Mesothelial cell of epicardium (in vitro differentiated cells): ENCODE measurements at regions not wholly inside any gene's neighbourhood (a gene's known extent, or its start where the extent isn't known, plus 50 kb on each side); places are given as distances from the start of the nearest gene placed in this dataset.
"Not testable (repeated sequence)": the region's sequence is repeated elsewhere in the genome, so short reads cannot be mapped to it uniquely, and the experiment has no call there.

Experiments used
- DNase-seq, 2 experiments: peaks; one replicate each; pipeline ENCODE4 v3.0.0; 2021; ENCODE audit warnings: low spot score in 2 of 2; ENCODE audit not compliant: unreplicated experiment in 2 of 2
- H3K27ac Mint-ChIP-seq: 2 replicates; pipeline ENCODE4 v1.8.0; 2021; ENCODE audit warnings: mixed read lengths
- H3K27me3 Mint-ChIP-seq: 2 replicates; pipeline ENCODE4 v1.8.0; 2021; ENCODE audit warnings: low read depth, mixed read lengths
- H3K36me3 Mint-ChIP-seq: 2 replicates; pipeline ENCODE4 v1.8.0; 2021; ENCODE audit warnings: mixed read lengths
- H3K4me1 Mint-ChIP-seq: 2 replicates; pipeline ENCODE4 v1.8.0; 2021; ENCODE audit warnings: mixed read lengths
- H3K4me3 Mint-ChIP-seq: 2 replicates; pipeline ENCODE4 v1.8.0; 2021; ENCODE audit warnings: mild to moderate bottlenecking, moderate library complexity, mixed read lengths
- H3K9me3 Mint-ChIP-seq: 2 replicates; pipeline ENCODE4 v1.8.0; 2021; ENCODE audit warnings: mixed read lengths
- TF ChIP-seq, protein P1 (sequence below): fragments of 200-600 bp; sonication (generic); IDR thresholded peaks from one replicate; pipeline ENCODE4 v1.5.0; 2021; ENCODE audit warnings: antibody characterized with exemption; ENCODE audit not compliant: unreplicated experiment

DNA sequence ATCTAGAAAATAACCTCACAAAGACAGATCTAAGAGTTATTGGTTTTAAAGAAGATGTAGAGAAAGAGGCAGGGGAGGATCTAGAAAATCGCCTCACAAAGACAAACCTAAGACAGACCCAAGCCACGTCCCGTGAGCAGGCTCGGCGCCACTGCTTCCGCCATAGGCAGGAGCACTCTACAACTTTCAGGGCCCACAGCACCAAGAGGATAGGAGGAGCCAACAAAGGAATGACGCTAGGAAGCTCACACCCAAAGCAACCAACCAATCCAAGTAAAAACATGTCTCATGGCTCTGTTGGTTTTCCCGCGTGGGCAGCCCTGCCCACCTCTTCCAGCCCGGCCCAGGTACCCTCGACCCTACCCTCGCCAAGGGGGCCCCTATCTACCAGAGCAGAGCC, 4167.4 kb upstream of the OR11H1 start:
- Mint-ChIP-seq H3K9me3 (peaks cover 79% of the 10 kb centered on the region), H3K36me3 (peaks cover 3% of the 10 kb centered on the region), H3K27me3 (no peaks in the 10 kb centered on the region), H3K27ac (no peak overlapping the region), H3K4me3 (no peak overlapping the region), H3K4me1 (no peaks in the 10 kb centered on the region)
- DNase-seq: no peak
- TF ChIP-seq, protein P1, sequence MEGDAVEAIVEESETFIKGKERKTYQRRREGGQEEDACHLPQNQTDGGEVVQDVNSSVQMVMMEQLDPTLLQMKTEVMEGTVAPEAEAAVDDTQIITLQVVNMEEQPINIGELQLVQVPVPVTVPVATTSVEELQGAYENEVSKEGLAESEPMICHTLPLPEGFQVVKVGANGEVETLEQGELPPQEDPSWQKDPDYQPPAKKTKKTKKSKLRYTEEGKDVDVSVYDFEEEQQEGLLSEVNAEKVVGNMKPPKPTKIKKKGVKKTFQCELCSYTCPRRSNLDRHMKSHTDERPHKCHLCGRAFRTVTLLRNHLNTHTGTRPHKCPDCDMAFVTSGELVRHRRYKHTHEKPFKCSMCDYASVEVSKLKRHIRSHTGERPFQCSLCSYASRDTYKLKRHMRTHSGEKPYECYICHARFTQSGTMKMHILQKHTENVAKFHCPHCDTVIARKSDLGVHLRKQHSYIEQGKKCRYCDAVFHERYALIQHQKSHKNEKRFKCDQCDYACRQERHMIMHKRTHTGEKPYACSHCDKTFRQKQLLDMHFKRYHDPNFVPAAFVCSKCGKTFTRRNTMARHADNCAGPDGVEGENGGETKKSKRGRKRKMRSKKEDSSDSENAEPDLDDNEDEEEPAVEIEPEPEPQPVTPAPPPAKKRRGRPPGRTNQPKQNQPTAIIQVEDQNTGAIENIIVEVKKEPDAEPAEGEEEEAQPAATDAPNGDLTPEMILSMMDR: no peak

DNA sequence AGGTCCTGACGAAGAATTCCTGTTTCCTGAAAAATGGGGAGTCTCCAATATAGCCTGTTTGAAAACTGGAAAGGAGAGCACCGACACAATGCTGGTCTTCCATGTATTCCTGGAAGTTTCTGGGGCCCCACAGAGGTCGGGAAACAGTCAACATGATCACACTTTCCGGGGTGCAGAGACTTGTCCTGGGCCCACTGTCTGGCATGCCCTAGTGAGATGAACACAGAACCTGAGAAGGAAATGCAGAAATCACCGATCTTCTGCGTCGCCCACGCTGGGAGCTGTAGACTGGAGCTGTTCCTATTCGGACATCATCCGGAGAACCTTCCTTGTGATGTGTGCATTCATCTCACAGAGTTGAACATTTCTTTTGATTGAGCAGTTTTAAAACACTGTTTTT, 4166.5 kb upstream of the OR11H1 start:
- not testable (repeated sequence) for H3K27ac Mint-ChIP-seq, H3K27me3 Mint-ChIP-seq, H3K36me3 Mint-ChIP-seq, DNase-seq, H3K4me1 Mint-ChIP-seq, H3K4me3 Mint-ChIP-seq
- peaks cover 82% of the 10 kb centered on the region for H3K9me3 Mint-ChIP-seq

DNA sequence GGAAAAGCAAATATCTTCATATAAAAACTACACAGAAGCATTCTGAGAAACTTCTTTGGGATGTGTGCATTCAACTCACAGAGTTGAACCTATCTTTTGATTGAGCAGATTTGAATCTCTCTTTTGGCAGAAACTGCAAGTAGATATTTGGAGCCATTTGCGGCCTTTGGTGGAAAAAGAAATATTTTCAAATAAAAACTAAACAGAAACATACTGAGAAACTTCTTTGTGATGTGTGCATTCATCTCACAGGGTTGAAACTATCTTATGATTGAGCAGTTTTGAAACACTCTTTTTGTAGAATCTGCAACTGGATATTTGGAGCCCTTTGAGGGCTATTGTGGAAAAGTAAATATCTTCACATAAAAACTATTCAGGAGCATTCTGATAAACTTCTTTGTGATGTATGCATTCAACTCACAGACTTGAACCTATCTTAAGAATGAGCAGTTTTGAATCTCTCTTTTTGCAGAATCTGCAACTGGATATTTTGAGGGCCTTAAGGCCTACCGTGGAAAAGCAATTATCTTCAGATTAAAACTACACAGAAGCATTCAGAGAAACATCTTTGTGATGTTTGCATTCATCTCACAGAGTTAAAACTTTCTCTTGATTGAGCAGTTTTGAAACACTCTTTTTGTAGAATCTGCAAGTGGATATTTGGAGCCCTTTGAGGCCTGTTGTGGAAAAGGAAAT, 4158.2 kb upstream of the OR11H1 start:
- H3K4me1 Mint-ChIP-seq, DNase-seq, H3K27ac Mint-ChIP-seq, H3K4me3 Mint-ChIP-seq, H3K27me3 Mint-ChIP-seq: not testable (repeated sequence)
- Mint-ChIP-seq H3K36me3 (peaks cover 12% of the 10 kb centered on the region), H3K9me3 (peaks cover 64% of the 10 kb centered on the region)

DNA sequence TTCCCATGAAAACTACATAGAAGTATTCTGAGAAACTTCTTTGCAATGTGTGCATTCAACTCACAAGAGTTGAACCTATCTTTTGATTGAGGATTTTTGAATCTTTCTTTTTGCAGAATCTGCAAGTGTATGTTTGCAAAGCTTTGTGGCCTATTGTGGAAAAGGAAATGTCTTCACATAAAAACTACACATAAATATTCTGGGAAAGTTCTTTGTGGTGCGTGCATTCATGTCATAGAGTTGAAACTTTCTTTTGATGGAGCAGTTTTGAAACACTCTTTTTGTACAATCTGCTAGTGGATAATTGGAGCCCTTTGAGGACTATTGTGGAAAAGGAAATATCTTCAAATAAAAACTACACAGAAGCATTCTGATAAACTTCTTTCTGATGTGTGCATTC, 4157.7 kb upstream of the OR11H1 start:
- H3K27ac Mint-ChIP-seq, H3K4me1 Mint-ChIP-seq, H3K4me3 Mint-ChIP-seq, H3K27me3 Mint-ChIP-seq, DNase-seq: not testable (repeated sequence)
- H3K36me3 Mint-ChIP-seq: peaks cover 12% of the 10 kb centered on the region
- H3K9me3 Mint-ChIP-seq: peaks cover 70% of the 10 kb centered on the region
